ENCODE measurements at regions not wholly inside any gene's neighbourhood (a gene's known extent, or its start where the extent isn't known, plus 50 kb on each side); places are given as distances from the start of the nearest gene placed in this dataset.

GRCh38 chr10:128429835-128430513, 303.8 kb upstream of the MKI67 start:
- DNase-seq, result no peak

GRCh38 chr10:128431083-128431482, 304.9 kb upstream of the MKI67 start:
- no peak for DNase-seq

GRCh38 chr10:128431506-128431905, 305.3 kb upstream of the MKI67 start:
- DNase-seq, result no peak

GRCh38 chr10:128432011-128432410, 305.8 kb upstream of the MKI67 start:
- DNase-seq, result no peak

- no peak for DNase-seq
Measured at GRCh38 chr10:128432423-128432822, 306.2 kb upstream of the MKI67 start.

- DNase-seq, result no peak
Measured at GRCh38 chr10:128435811-128436210, 309.6 kb upstream of the MKI67 start.

- DNase-seq, result no peak
Measured at GRCh38 chr10:128437786-128438345, 311.6 kb upstream of the MKI67 start.

GRCh38 chr10:128438417-128439063, 312.3 kb upstream of the MKI67 start:
- DNase-seq, result no peak

GRCh38 chr10:128440513-128441160, 314.4 kb upstream of the MKI67 start:
- DNase-seq, result no peak

GRCh38 chr10:128443925-128444518, 317.8 kb upstream of the MKI67 start:
- no peak for DNase-seq

GRCh38 chr10:128448796-128449195, 322.6 kb upstream of the MKI67 start:
- no peak for DNase-seq

- DNase-seq, result no peak
Measured at GRCh38 chr10:128451879-128452278, 325.7 kb upstream of the MKI67 start.

GRCh38 chr10:128456271-128456670, 330.0 kb upstream of the MKI67 start:
- no peak for DNase-seq

- no peak for DNase-seq
Measured at GRCh38 chr10:128457136-128457535, 330.9 kb upstream of the MKI67 start.

- DNase-seq, result no peak
Measured at GRCh38 chr10:128461991-128462390, 335.8 kb upstream of the MKI67 start.

GRCh38 chr10:128462844-128463243, 336.6 kb upstream of the MKI67 start:
- DNase-seq, result no peak

- DNase-seq, result peak in 1 of 2 donors; percentile 33
Measured at GRCh38 chr10:128463991-128464760, 338.0 kb upstream of the MKI67 start.

GRCh38 chr10:128465697-128466096, 339.5 kb upstream of the MKI67 start:
- DNase-seq, result no peak

- no peak for DNase-seq
Measured at GRCh38 chr10:128466831-128467371, 340.7 kb upstream of the MKI67 start.

- DNase-seq, result no peak
Measured at GRCh38 chr10:128468462-128468861, 342.2 kb upstream of the MKI67 start.

- no peak for DNase-seq
Measured at GRCh38 chr10:128469515-128469914, 343.3 kb upstream of the MKI67 start.

- DNase-seq, result no peak
Measured at GRCh38 chr10:128470321-128470965, 344.2 kb upstream of the MKI67 start.
